H1 (cell line): ENCODE measurements at regions not wholly inside any gene's neighbourhood (a gene's known extent, or its start where the extent isn't known, plus 50 kb on each side); places are given as distances from the start of the nearest gene placed in this dataset.

Experiments used
- CTCF ChIA-PET: fragments of 300-600 bp; sonication (Branson Sonifier 250); formaldehyde crosslinking; loops from one replicate; lab custom pipeline; 2021; ENCODE audit not compliant: partially characterized antibody; lab: Charles Lee
- POLR2A ChIA-PET: fragments of 300-600 bp; sonication (Branson Sonifier 250); formaldehyde crosslinking; loops from one replicate; lab custom pipeline; 2021; ENCODE audit warnings: inconsistent platforms; ENCODE audit not compliant: partially characterized antibody; lab: Charles Lee
- DNase-seq, 2 experiments: peaks; one replicate each; pipeline versions ENCODE4 v3.0.0 to v3.0.0-alpha.2; 2010 to 2022; ENCODE audit warnings: low spot score in 2 of 2, low read depth in 1 of 2, mixed read lengths in 1 of 2
- FAIRE-seq: peaks from 2 replicates; lab custom pipeline; 2011; peaks lifted over from hg19 to GRCh38; lab: Jason Lieb, UNC
- H2AFZ ChIP-seq: 2 replicates; pipeline ENCODE4 v1.8.1; 2012; ENCODE audit warnings: low read length, inconsistent platforms
- H2AK5ac ChIP-seq: 2 replicates; pipeline ENCODE4 v1.6.1; 2013; ENCODE audit warnings: low read depth, low read length
- H2BK120ac ChIP-seq: replicated peaks from 2 replicates; pipeline ENCODE3; 2013; ENCODE audit warnings: low read depth, low read length, inconsistent platforms
- H2BK12ac ChIP-seq: 2 replicates; pipeline ENCODE4 v1.6.1; 2013; ENCODE audit warnings: low read depth, low read length
- H2BK15ac ChIP-seq: 2 replicates; pipeline ENCODE4 v1.6.1; 2013; ENCODE audit warnings: low read length
- H2BK20ac ChIP-seq: 2 replicates; pipeline ENCODE4 v1.6.1; 2013; ENCODE audit warnings: low read length
- H2BK5ac ChIP-seq: 2 replicates; pipeline ENCODE4 v1.6.1; 2013; ENCODE audit warnings: low read depth, low read length
- H3K14ac ChIP-seq: 2 replicates; pipeline ENCODE4 v1.6.1; 2013; ENCODE audit warnings: inconsistent platforms; ENCODE audit not compliant: insufficient read length
- H3K18ac ChIP-seq: 2 replicates; pipeline ENCODE4 v1.6.1; 2013; ENCODE audit warnings: low read length; ENCODE audit errors: extremely low read depth
- H3K23ac ChIP-seq: 2 replicates; pipeline ENCODE4 v1.6.1; 2013; ENCODE audit warnings: inconsistent platforms; ENCODE audit not compliant: insufficient read length
- H3K23me2 ChIP-seq: 2 replicates; pipeline ENCODE4 v1.6.1; 2013; ENCODE audit warnings: low read depth, low read length
- H3K27ac ChIP-seq: 2 replicates; pipeline ENCODE4 v1.6.1; 2011; ENCODE audit warnings: low read depth, low read length, inconsistent platforms
- H3K27me3 ChIP-seq, 4 experiments: replicated peaks in 1 of 4; 1 replicate in 1 of 4; 2 replicates in 3 of 4; pipeline versions ENCODE4 v1.6.1 to v1.8.1; 2011 to 2013; ENCODE audit warnings: low read length in 3 of 4, mild to moderate bottlenecking in 3 of 4, inconsistent platforms in 2 of 4, mixed read lengths in 2 of 4, moderate library complexity in 1 of 4; ENCODE audit not compliant: control insufficient read depth in 3 of 4, insufficient read depth in 3 of 4; ENCODE audit errors: extremely low read depth in 1 of 4
- H3K36me3 ChIP-seq, 4 experiments: 2 replicates each; pipeline versions ENCODE4 v1.6.1 to v1.8.1; 2011 to 2013; ENCODE audit warnings: mild to moderate bottlenecking in 4 of 4, low read length in 3 of 4, moderate library complexity in 2 of 4, control low read depth in 1 of 4, inconsistent platforms in 1 of 4; ENCODE audit not compliant: insufficient read depth in 4 of 4, control insufficient read depth in 2 of 4
- H3K4ac ChIP-seq: replicated peaks from 2 replicates; pipeline ENCODE3; 2013; ENCODE audit warnings: low read length, low read depth, mixed read lengths, inconsistent platforms; ENCODE audit not compliant: insufficient read length
- H3K4me1 ChIP-seq, 4 experiments: replicated peaks in 1 of 4; 1 replicate in 1 of 4; 2 replicates in 3 of 4; pipeline versions ENCODE4 v1.6.1 to v1.8.1; 2011 to 2013; ENCODE audit warnings: low read length in 3 of 4, inconsistent platforms in 2 of 4, mixed read lengths in 1 of 4; ENCODE audit not compliant: insufficient read depth in 4 of 4, control insufficient read depth in 3 of 4
- H3K4me2 ChIP-seq, 2 experiments: 2 replicates each; pipeline versions ENCODE4 v1.6.1 to v1.8.1; 2011 to 2013; ENCODE audit warnings: low read depth in 2 of 2, low read length in 2 of 2, control low read depth in 1 of 2, inconsistent platforms in 1 of 2, mild to moderate bottlenecking in 1 of 2; ENCODE audit not compliant: insufficient read depth in 1 of 2
- H3K4me3 ChIP-seq, 4 experiments: fragments of 200-600, 300-600 bp in 1 of 4; sonication (generic), shearing (Covaris generic), sonication (Bioruptor Twin) in 1 of 4; 2 replicates each; pipeline versions ENCODE4 v1.5.1 to v1.8.1; 2011 to 2016; ENCODE audit warnings: low read length in 4 of 4, low read depth in 3 of 4, control low read depth in 2 of 4, inconsistent platforms in 2 of 4, mild to moderate bottlenecking in 2 of 4, mixed read lengths in 1 of 4, moderate library complexity in 1 of 4; ENCODE audit not compliant: insufficient read depth in 2 of 4; ENCODE audit errors: extremely low read depth in 1 of 4
- H3K56ac ChIP-seq: replicated peaks from 2 replicates; pipeline ENCODE3; 2013; ENCODE audit warnings: low read depth, mild to moderate bottlenecking, mixed read lengths, low read length, inconsistent platforms; ENCODE audit not compliant: insufficient read length
- H3K79me1 ChIP-seq: 2 replicates; pipeline ENCODE4 v1.6.1; 2013; ENCODE audit warnings: low read depth, low read length, control low read depth
- H3K79me2 ChIP-seq, 2 experiments: 2 replicates each; pipeline versions ENCODE4 v1.6.1 to v1.8.1; 2012 to 2013; ENCODE audit warnings: low read length in 2 of 2, mild to moderate bottlenecking in 2 of 2, inconsistent platforms in 1 of 2; ENCODE audit not compliant: insufficient read depth in 2 of 2, control insufficient read depth in 1 of 2
- H3K9ac ChIP-seq, 4 experiments: replicated peaks in 1 of 4; 1 replicate in 1 of 4; 2 replicates in 3 of 4; pipeline versions ENCODE4 v1.6.1 to v1.8.1; 2011 to 2013; ENCODE audit warnings: low read depth in 3 of 4, low read length in 3 of 4, control low read depth in 2 of 4, mild to moderate bottlenecking in 2 of 4, moderate library complexity in 2 of 4, inconsistent platforms in 1 of 4; ENCODE audit errors: extremely low read depth in 1 of 4
- H3K9me3 ChIP-seq, 2 experiments: 2 replicates each; pipeline versions ENCODE4 v1.6.1 to v1.8.1; 2012 to 2013; ENCODE audit warnings: mild to moderate bottlenecking in 2 of 2, moderate library complexity in 2 of 2, control low read depth in 1 of 2, inconsistent platforms in 1 of 2, low read depth in 1 of 2, low read length in 1 of 2, mixed read lengths in 1 of 2; ENCODE audit not compliant: insufficient read depth in 2 of 2
- H4K20me1 ChIP-seq, 2 experiments: replicated peaks in 1 of 2; 2 replicates each; pipeline versions ENCODE3 to v1.8.1; 2011 to 2013; ENCODE audit warnings: inconsistent platforms in 2 of 2, low read length in 2 of 2, mild to moderate bottlenecking in 1 of 2; ENCODE audit not compliant: insufficient read depth in 2 of 2, control insufficient read depth in 1 of 2
- H4K5ac ChIP-seq: 2 replicates; pipeline ENCODE4 v1.6.1; 2013; ENCODE audit warnings: low read length, low read depth, mixed read lengths, inconsistent platforms; ENCODE audit not compliant: insufficient read length
- H4K8ac ChIP-seq: 2 replicates; pipeline ENCODE4 v1.8.0; 2013; ENCODE audit warnings: mild to moderate bottlenecking, moderate library complexity, low read length, inconsistent platforms; ENCODE audit not compliant: insufficient read depth; ENCODE audit errors: extremely low read depth
- H4K91ac ChIP-seq: replicated peaks from 2 replicates; pipeline ENCODE3; 2013; ENCODE audit warnings: low read length, mixed read lengths, inconsistent platforms; ENCODE audit not compliant: insufficient read length
- CEBPB ChIP-seq: IDR thresholded peaks from 2 replicates; pipeline ENCODE4 v1.6.1; 2012; ENCODE audit warnings: low read depth, low read length
- FOSL1 ChIP-seq: IDR thresholded peaks from 2 replicates; pipeline ENCODE4 v1.6.1; 2011; ENCODE audit warnings: mild to moderate bottlenecking, low read depth, low read length, moderate library complexity; ENCODE audit not compliant: insufficient read depth
- GABPA ChIP-seq: IDR thresholded peaks from 2 replicates; pipeline ENCODE4 v1.6.1; 2011; ENCODE audit warnings: mild to moderate bottlenecking, low read length, moderate library complexity, borderline replicate concordance; ENCODE audit not compliant: insufficient read depth
- NRF1 ChIP-seq: IDR thresholded peaks from 2 replicates; pipeline ENCODE4 v1.6.1; 2011; ENCODE audit warnings: mild to moderate bottlenecking, low read depth, low read length, improper control_type of control experiment
- SIN3A ChIP-seq, 2 experiments: IDR thresholded peaks in 1 of 2; conservative IDR thresholded peaks in 1 of 2; 2 replicates each; pipeline ENCODE4 v1.6.1; 2011 to 2012; ENCODE audit warnings: low read length in 2 of 2, improper control_type of control experiment in 1 of 2, low read depth in 1 of 2, mild to moderate bottlenecking in 1 of 2
- SRF ChIP-seq: IDR thresholded peaks from 2 replicates; pipeline ENCODE4 v1.6.1; 2011; ENCODE audit warnings: mild to moderate bottlenecking, low read depth, low read length, moderate library complexity
- TAF7 ChIP-seq: optimal IDR thresholded peaks from 2 replicates; pipeline ENCODE3; 2011; ENCODE audit warnings: low read depth, mild to moderate bottlenecking, inconsistent platforms, low read length, moderate library complexity, borderline replicate concordance
- WGBS, 2 experiments: shearing (Covaris generic) in 1 of 2; methylation state at CpG; one replicate each; pipeline versions ENCODE4 v1.1.6 to v1.1.7; 2013 to 2015; ENCODE audit warnings: low lambda C conversion rate in 2 of 2, mixed read lengths in 2 of 2, inconsistent platforms in 1 of 2, low coverage in 1 of 2, missing lambda C conversion rate in 1 of 2; ENCODE audit not compliant: insufficient replicate concordance in 2 of 2, insufficient coverage in 1 of 2, insufficient read length in 1 of 2; ENCODE audit errors: extremely low coverage in 1 of 2, missing lambda C conversion rate in 1 of 2; 5-methylcytosine and 5-hydroxymethylcytosine counted together
- TF ChIP-seq, protein P1 (sequence below): IDR thresholded peaks from 2 replicates; pipeline ENCODE4 v1.6.1; 2011; ENCODE audit warnings: low read length, improper control_type of control experiment

DNA sequence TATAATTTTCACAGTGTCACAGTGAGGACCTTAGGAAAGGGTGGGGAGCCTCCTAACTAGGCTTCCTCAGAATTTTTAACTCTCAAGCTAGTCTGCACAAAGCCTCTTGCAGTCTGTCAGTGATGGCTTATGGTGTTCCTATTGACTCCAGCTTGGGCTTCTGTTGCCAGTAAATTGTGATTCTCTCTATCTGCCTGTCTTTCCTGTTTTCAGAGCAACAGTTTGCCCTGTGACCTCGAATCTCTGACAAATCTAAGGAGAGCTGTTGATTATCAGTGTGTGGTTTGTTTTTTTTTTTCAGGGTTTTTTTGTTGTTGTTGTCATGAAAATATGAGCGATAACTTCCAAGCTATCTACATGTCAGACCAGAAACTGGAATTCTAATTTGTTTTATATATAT, 423.2 kb upstream of the B3GALT2 start:
- WGBS, 2 experiments, result 93% methylated on average over 2 of the region's 2 CpGs; no CpG with 5 or more reads in 1 of the 2 experiments

More for the DNA sequence above, 423.2 kb upstream of the B3GALT2 start:
- Histone ChIP-seq H2AK5ac (no peak overlapping the region), H4K8ac (no peak overlapping the region), H4K20me1 (no peaks in the 10 kb centered on the region), H2BK120ac (no peak overlapping the region), H3K27ac (no peak overlapping the region), H3K79me1 (no peaks in the 10 kb centered on the region), H3K9me3 (no peaks in the 10 kb centered on the region), H2BK15ac (no peak overlapping the region), H2AFZ (0 out of 2 replicates have a peak overlapping the region, but pooled peaks have one; percentile 8), H2BK12ac (no peak overlapping the region), H3K18ac (no peak overlapping the region), H3K4me3 (no peak overlapping the region), H2BK5ac (no peak overlapping the region), H4K91ac (no peak overlapping the region), H3K4me1 (no peaks in the 10 kb centered on the region), H3K56ac (no peak overlapping the region), H4K5ac (no peak overlapping the region), H3K23me2 (no peaks in the 10 kb centered on the region), H3K4ac (no peak overlapping the region), H3K36me3 (no peaks in the 10 kb centered on the region), H3K23ac (no peak overlapping the region), H3K27me3 (no peaks in the 10 kb centered on the region), H3K79me2 (no peaks in the 10 kb centered on the region), H3K14ac (no peak overlapping the region), H3K4me2 (no peak overlapping the region), H2BK20ac (no peak overlapping the region), H3K9ac (no peak overlapping the region)
- DNase-seq, result no peak
- no peak for FAIRE-seq
- ChIA-PET CTCF (no interaction called here), POLR2A (no interaction called here)
- TF ChIP-seq NRF1 (no peak), FOSL1 (no peak), SIN3A (conservative IDR thresholded peaks at IDR 0.05 in 1 of 2, IDR thresholded peaks at IDR 0.05 in 1 of 2; ENCODE audit: low read depth in 1 of 2, low read length in 2 of 2) (no peak), GABPA (no peak), TAF7 (no peak), CEBPB (no peak), SRF (no peak)
- TF ChIP-seq, protein P1, sequence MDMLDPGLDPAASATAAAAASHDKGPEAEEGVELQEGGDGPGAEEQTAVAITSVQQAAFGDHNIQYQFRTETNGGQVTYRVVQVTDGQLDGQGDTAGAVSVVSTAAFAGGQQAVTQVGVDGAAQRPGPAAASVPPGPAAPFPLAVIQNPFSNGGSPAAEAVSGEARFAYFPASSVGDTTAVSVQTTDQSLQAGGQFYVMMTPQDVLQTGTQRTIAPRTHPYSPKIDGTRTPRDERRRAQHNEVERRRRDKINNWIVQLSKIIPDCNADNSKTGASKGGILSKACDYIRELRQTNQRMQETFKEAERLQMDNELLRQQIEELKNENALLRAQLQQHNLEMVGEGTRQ, result no peak
